ENCODE measurements at regions not wholly inside any gene's neighbourhood (a gene's known extent, or its start where the extent isn't known, plus 50 kb on each side); places are given as distances from the start of the nearest gene placed in this dataset.

GRCh38 chr6:69622924-69623323 lies 173.9 kb downstream of the LMBRD1 start:
- TF ChIP-seq ZNF670 (tag by site-specific recombination; IDR thresholded peaks at IDR 0.05; ENCODE audit: low read depth) (no peak), CTCF (tag by site-specific recombination; IDR thresholded peaks at IDR 0.05) (no peak), ZBTB26 (tag by site-specific recombination; optimal IDR thresholded peaks at IDR 0.05) (no peak), ZBTB44 (tag by site-specific recombination; IDR thresholded peaks at IDR 0.05) (no peak), PATZ1 (tag by site-specific recombination; IDR thresholded peaks at IDR 0.05) (no peak), ZXDB (tag by site-specific recombination; IDR thresholded peaks at IDR 0.05) (no peak), ZNF704 (tag by site-specific recombination; IDR thresholded peaks at IDR 0.05) (no peak), ZNF639 (tag by site-specific recombination; IDR thresholded peaks at IDR 0.05) (no peak), GLI4 (tag by site-specific recombination; IDR thresholded peaks at IDR 0.05) (no peak), GLIS1 (tag by site-specific recombination; IDR thresholded peaks at IDR 0.05) (no peak), ZFP69B (tag by site-specific recombination; IDR thresholded peaks at IDR 0.05) (no peak), ZNF239 (tag by site-specific recombination; IDR thresholded peaks at IDR 0.05) (no peak)
